Mammary epithelial cell (primary cell): ENCODE measurements at regions not wholly inside any gene's neighbourhood (a gene's known extent, or its start where the extent isn't known, plus 50 kb on each side); places are given as distances from the start of the nearest gene placed in this dataset.

Experiments
- EZH2 ChIP-seq: IDR thresholded peaks from 2 replicates; pipeline ENCODE4 v1.6.1; 2012; ENCODE audit warnings: low read length, inconsistent platforms, borderline replicate concordance
- TF ChIP-seq, protein P1 (sequence below), 2 donors: IDR thresholded peaks in 1 of 2; conservative IDR thresholded peaks in 1 of 2; 2 replicates each; pipeline ENCODE4 v1.5.1; 2011 to 2012; ENCODE audit warnings: inconsistent platforms in 2 of 2, low read length in 2 of 2, mild to moderate bottlenecking in 2 of 2, control low read depth in 1 of 2, low read depth in 1 of 2; ENCODE audit not compliant: insufficient read depth in 1 of 2; ENCODE audit errors: extremely low read depth in 1 of 2

DNA sequence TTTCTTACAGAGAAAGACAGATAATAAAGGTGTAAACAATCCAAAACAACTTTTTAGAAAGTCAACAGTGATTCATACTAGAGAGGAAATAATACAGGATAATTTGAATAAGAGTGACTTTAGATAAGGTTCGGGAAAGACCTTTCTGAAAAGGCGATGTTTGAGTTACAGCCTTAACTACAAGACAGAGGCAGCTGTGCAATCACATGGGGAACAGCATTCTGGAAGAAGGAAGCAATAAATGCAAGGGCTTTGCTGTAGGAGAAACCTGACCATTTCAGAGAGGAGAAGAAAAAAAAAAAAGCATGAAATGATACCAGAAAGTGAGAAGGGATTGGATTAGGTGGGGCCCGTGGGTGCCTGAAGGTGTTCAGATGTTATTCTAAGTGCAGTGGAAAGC, 200.6 kb upstream of the ATP11B start:
- TF ChIP-seq, protein P1, sequence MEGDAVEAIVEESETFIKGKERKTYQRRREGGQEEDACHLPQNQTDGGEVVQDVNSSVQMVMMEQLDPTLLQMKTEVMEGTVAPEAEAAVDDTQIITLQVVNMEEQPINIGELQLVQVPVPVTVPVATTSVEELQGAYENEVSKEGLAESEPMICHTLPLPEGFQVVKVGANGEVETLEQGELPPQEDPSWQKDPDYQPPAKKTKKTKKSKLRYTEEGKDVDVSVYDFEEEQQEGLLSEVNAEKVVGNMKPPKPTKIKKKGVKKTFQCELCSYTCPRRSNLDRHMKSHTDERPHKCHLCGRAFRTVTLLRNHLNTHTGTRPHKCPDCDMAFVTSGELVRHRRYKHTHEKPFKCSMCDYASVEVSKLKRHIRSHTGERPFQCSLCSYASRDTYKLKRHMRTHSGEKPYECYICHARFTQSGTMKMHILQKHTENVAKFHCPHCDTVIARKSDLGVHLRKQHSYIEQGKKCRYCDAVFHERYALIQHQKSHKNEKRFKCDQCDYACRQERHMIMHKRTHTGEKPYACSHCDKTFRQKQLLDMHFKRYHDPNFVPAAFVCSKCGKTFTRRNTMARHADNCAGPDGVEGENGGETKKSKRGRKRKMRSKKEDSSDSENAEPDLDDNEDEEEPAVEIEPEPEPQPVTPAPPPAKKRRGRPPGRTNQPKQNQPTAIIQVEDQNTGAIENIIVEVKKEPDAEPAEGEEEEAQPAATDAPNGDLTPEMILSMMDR (conservative IDR thresholded peaks at IDR 0.05 in 1 of 2, IDR thresholded peaks at IDR 0.05 in 1 of 2; ENCODE audit: extremely low read depth in 1 of 2, insufficient read depth in 1 of 2, low read depth in 1 of 2, low read length in 2 of 2), result no peak
- no peak for TF ChIP-seq EZH2
